ENCODE measurements at regions not wholly inside any gene's neighbourhood (a gene's known extent, or its start where the extent isn't known, plus 50 kb on each side); places are given as distances from the start of the nearest gene placed in this dataset.

- no peaks in the 10 kb centered on the region for H3K27me3 ChIP-seq (ENCODE audit: control insufficient read depth, insufficient read depth, low read length)
- DNase-seq (ENCODE audit: low read depth) = no peak
- H3K4me3 ChIP-seq (ENCODE audit: low read depth, low read length) = no peak overlapping the region
- no peaks in the 10 kb centered on the region for H3K36me3 ChIP-seq (ENCODE audit: control insufficient read depth, insufficient read depth, low read length)
- TF ChIP-seq CTCF (IDR thresholded peaks at IDR 0.05; ENCODE audit: insufficient read depth, low read length, poor library complexity, severe bottlenecking) = no peak
These were observed 100.1 kb upstream of the FSHR start for GRCh38 chr2:49254401-49254800.

- Histone ChIP-seq H3K36me3 (ENCODE audit: control insufficient read depth, insufficient read depth, low read length) (no peaks in the 10 kb centered on the region), H3K27me3 (ENCODE audit: control insufficient read depth, insufficient read depth, low read length) (no peaks in the 10 kb centered on the region), H3K4me3 (ENCODE audit: low read depth, low read length) (no peak overlapping the region)
- peak; percentile 12 for DNase-seq (ENCODE audit: low read depth)
- no peak for TF ChIP-seq CTCF (IDR thresholded peaks at IDR 0.05; ENCODE audit: insufficient read depth, low read length, poor library complexity, severe bottlenecking)
These were observed 97.5 kb upstream of the FSHR start for GRCh38 chr2:49251766-49252165.

- TF ChIP-seq CTCF (IDR thresholded peaks at IDR 0.05; ENCODE audit: insufficient read depth, low read length, poor library complexity, severe bottlenecking) = no peak
- Histone ChIP-seq H3K4me3 (ENCODE audit: low read depth, low read length) (no peak overlapping the region), H3K36me3 (ENCODE audit: control insufficient read depth, insufficient read depth, low read length) (no peaks in the 10 kb centered on the region), H3K27me3 (ENCODE audit: control insufficient read depth, insufficient read depth, low read length) (no peaks in the 10 kb centered on the region)
- DNase-seq (ENCODE audit: low read depth) = no peak
These were observed 96.9 kb upstream of the FSHR start for GRCh38 chr2:49251251-49251650.

- no peaks in the 10 kb centered on the region for H3K36me3 ChIP-seq (ENCODE audit: control insufficient read depth, insufficient read depth, low read length)
- DNase-seq (ENCODE audit: low read depth) = peak; percentile 85
- H3K27me3 ChIP-seq (ENCODE audit: control insufficient read depth, insufficient read depth, low read length) = no peaks in the 10 kb centered on the region
- TF ChIP-seq CTCF (IDR thresholded peaks at IDR 0.05; ENCODE audit: insufficient read depth, low read length, poor library complexity, severe bottlenecking) = no peak
- H3K4me3 ChIP-seq (ENCODE audit: low read depth, low read length) = no peak overlapping the region
These were observed 94.2 kb upstream of the FSHR start for GRCh38 chr2:49248506-49248905.

GRCh38 chr2:49241991-49242390 lies 87.7 kb upstream of the FSHR start:
- H3K36me3 ChIP-seq (ENCODE audit: control insufficient read depth, insufficient read depth, low read length) = no peaks in the 10 kb centered on the region
- no peaks in the 10 kb centered on the region for H3K27me3 ChIP-seq (ENCODE audit: control insufficient read depth, insufficient read depth, low read length)
- no peak overlapping the region for H3K4me3 ChIP-seq (ENCODE audit: low read depth, low read length)
- TF ChIP-seq CTCF (IDR thresholded peaks at IDR 0.05; ENCODE audit: insufficient read depth, low read length, poor library complexity, severe bottlenecking) = no peak
- no peak for DNase-seq (ENCODE audit: low read depth)

GRCh38 chr2:49241501-49241900 lies 87.2 kb upstream of the FSHR start:
- DNase-seq (ENCODE audit: low read depth) = no peak
- H3K27me3 ChIP-seq (ENCODE audit: control insufficient read depth, insufficient read depth, low read length) = no peaks in the 10 kb centered on the region
- no peak overlapping the region for H3K4me3 ChIP-seq (ENCODE audit: low read depth, low read length)
- H3K36me3 ChIP-seq (ENCODE audit: control insufficient read depth, insufficient read depth, low read length) = no peaks in the 10 kb centered on the region
- no peak for TF ChIP-seq CTCF (IDR thresholded peaks at IDR 0.05; ENCODE audit: insufficient read depth, low read length, poor library complexity, severe bottlenecking)

All from kidney epithelial cell (primary cell).